ENCODE measurements at regions not wholly inside any gene's neighbourhood (a gene's known extent, or its start where the extent isn't known, plus 50 kb on each side); places are given as distances from the start of the nearest gene placed in this dataset.

GRCh38 chr9:20117482-20117881, 328.6 kb upstream of the SLC24A2 start:
- Histone ChIP-seq H3K4me1 (no peaks in the 10 kb centered on the region), H3K36me3 (no peaks in the 10 kb centered on the region), H3K27ac (no peak overlapping the region), H3K9me3 (no peaks in the 10 kb centered on the region), H3K27me3 (no peaks in the 10 kb centered on the region), H3K4me3 (no peak overlapping the region)
- TF ChIP-seq CTCF (IDR thresholded peaks at IDR 0.05) (no peak), POLR2AphosphoS5 (IDR thresholded peaks at IDR 0.05) (no peak), POLR2A (IDR thresholded peaks at IDR 0.05) (no peak), EP300 (IDR thresholded peaks at IDR 0.05) (no peak)
- DNase-seq (ENCODE audit: low spot score in 2 of 2): no peak
- WGBS: 73% methylated on average over 2 of the region's 2 CpGs

GRCh38 chr9:20114974-20115373, 326.1 kb upstream of the SLC24A2 start:
- no peaks in the 10 kb centered on the region for H3K4me1 ChIP-seq
- H3K4me3 ChIP-seq: no peak overlapping the region
- no peak overlapping the region for H3K27ac ChIP-seq
- no peaks in the 10 kb centered on the region for H3K27me3 ChIP-seq
- 87% methylated on average over 2 of the region's 2 CpGs for WGBS
- H3K9me3 ChIP-seq: no peaks in the 10 kb centered on the region
- no peak for TF ChIP-seq POLR2A (IDR thresholded peaks at IDR 0.05)
- no peak for TF ChIP-seq EP300 (IDR thresholded peaks at IDR 0.05)
- no peak for TF ChIP-seq POLR2AphosphoS5 (IDR thresholded peaks at IDR 0.05)
- no peak for TF ChIP-seq CTCF (IDR thresholded peaks at IDR 0.05)
- no peaks in the 10 kb centered on the region for H3K36me3 ChIP-seq
- no peak for DNase-seq (ENCODE audit: low spot score in 2 of 2)

- TF ChIP-seq POLR2A (IDR thresholded peaks at IDR 0.05): no peak
- TF ChIP-seq POLR2AphosphoS5 (IDR thresholded peaks at IDR 0.05): no peak
- TF ChIP-seq EP300 (IDR thresholded peaks at IDR 0.05): no peak
- no peak for TF ChIP-seq CTCF (IDR thresholded peaks at IDR 0.05)
- WGBS: 79% methylated on average over 7 of the region's 7 CpGs
- Histone ChIP-seq H3K27me3 (no peaks in the 10 kb centered on the region), H3K4me3 (no peak overlapping the region), H3K36me3 (no peaks in the 10 kb centered on the region), H3K27ac (no peak overlapping the region), H3K9me3 (no peaks in the 10 kb centered on the region), H3K4me1 (no peaks in the 10 kb centered on the region)
- no peak for DNase-seq (ENCODE audit: low spot score in 2 of 2)
Measured at GRCh38 chr9:20112205-20112783, 323.5 kb upstream of the SLC24A2 start.

DNA sequence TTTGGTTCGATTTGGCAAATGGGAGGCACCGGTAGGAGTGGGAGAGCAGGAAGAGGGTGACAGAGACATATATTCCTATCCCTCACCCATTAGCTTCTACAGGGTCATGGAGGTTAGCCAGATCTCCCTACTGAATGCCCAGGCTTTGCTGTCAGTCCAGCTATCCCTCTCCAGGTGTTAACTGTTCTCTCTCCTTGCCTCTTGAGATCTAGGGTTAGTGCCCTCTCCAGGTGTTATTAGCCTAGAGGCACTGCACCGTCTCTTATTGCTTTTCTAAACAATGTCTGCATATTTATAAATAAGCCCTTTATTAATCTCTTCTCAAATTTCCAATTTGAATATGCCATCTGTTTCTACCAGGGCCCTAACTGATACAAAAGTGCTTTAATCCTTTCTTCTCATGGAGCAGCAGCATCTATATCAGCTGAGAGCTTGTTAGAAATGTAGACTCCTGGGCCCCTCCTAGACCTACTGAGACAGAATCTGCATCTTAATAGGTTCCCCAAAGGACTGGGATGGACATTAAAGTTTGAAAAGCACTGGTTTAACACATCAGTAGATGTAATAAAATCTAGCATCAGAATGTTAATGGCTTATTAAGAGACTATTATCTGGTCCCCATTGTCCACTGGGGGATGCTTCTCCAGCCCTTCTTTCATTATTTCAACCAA, 322.5 kb upstream of the SLC24A2 start:
- no peaks in the 10 kb centered on the region for H3K27me3 ChIP-seq
- TF ChIP-seq EP300 (IDR thresholded peaks at IDR 0.05) (no peak), POLR2A (IDR thresholded peaks at IDR 0.05) (no peak), CTCF (IDR thresholded peaks at IDR 0.05) (no peak), POLR2AphosphoS5 (IDR thresholded peaks at IDR 0.05) (no peak)
- H3K9me3 ChIP-seq: no peaks in the 10 kb centered on the region
- H3K36me3 ChIP-seq: no peaks in the 10 kb centered on the region
- WGBS: 65% methylated on average over 3 of the region's 3 CpGs
- no peak overlapping the region for H3K27ac ChIP-seq
- H3K4me1 ChIP-seq: no peaks in the 10 kb centered on the region
- H3K4me3 ChIP-seq: no peak overlapping the region
- no peak for DNase-seq (ENCODE audit: low spot score in 2 of 2)

- no peak overlapping the region for H3K4me3 ChIP-seq
- no peaks in the 10 kb centered on the region for H3K36me3 ChIP-seq
- H3K4me1 ChIP-seq: no peaks in the 10 kb centered on the region
- H3K9me3 ChIP-seq: no peaks in the 10 kb centered on the region
- DNase-seq (ENCODE audit: low spot score in 2 of 2): no peak
- H3K27me3 ChIP-seq: no peaks in the 10 kb centered on the region
- no peak overlapping the region for H3K27ac ChIP-seq
- WGBS: 91% methylated on average over 5 of the region's 5 CpGs
- TF ChIP-seq EP300 (IDR thresholded peaks at IDR 0.05) (no peak), POLR2A (IDR thresholded peaks at IDR 0.05) (no peak), POLR2AphosphoS5 (IDR thresholded peaks at IDR 0.05) (no peak), CTCF (IDR thresholded peaks at IDR 0.05) (no peak)
Measured at GRCh38 chr9:20095430-20096092, 306.7 kb upstream of the SLC24A2 start.

Measured in suprapubic skin (tissue), 4 donors.